Keratinocyte (primary cell): ENCODE measurements at regions not wholly inside any gene's neighbourhood (a gene's known extent, or its start where the extent isn't known, plus 50 kb on each side); places are given as distances from the start of the nearest gene placed in this dataset.

Experiments
- DNase-seq: peaks from one replicate; pipeline ENCODE4 v3.0.0-alpha.2; 2011; ENCODE audit warnings: low read depth, missing footprints, low spot score
- FAIRE-seq: peaks from 2 replicates; lab custom pipeline; 2011; peaks lifted over from hg19 to GRCh38; lab: Jason Lieb, UNC
- H2AFZ ChIP-seq: 2 replicates; pipeline ENCODE4 v1.6.0; 2012; ENCODE audit warnings: low read length, control low read depth, inconsistent platforms; ENCODE audit not compliant: control insufficient read depth
- H3K27ac ChIP-seq: 2 replicates; pipeline ENCODE4 v1.5.1; 2011; ENCODE audit warnings: low read length; ENCODE audit not compliant: control insufficient read depth, insufficient read depth
- H3K27me3 ChIP-seq: 3 replicates; pipeline ENCODE4 v1.6.0; 2011; ENCODE audit warnings: low read length; ENCODE audit not compliant: control insufficient read depth, insufficient read depth; ENCODE audit errors: extremely low read depth
- H3K36me3 ChIP-seq, 2 experiments: 2 replicates in 1 of 2; 3 replicates in 1 of 2; pipeline ENCODE4 v1.5.1; 2011; ENCODE audit warnings: low read length in 2 of 2, mild to moderate bottlenecking in 1 of 2; ENCODE audit not compliant: control insufficient read depth in 2 of 2, insufficient read depth in 2 of 2; ENCODE audit errors: extremely low read depth in 1 of 2
- H3K4me1 ChIP-seq: 3 replicates; pipeline ENCODE4 v1.5.1; 2011; ENCODE audit warnings: low read length; ENCODE audit not compliant: control insufficient read depth, insufficient read depth; ENCODE audit errors: extremely low read depth
- H3K4me2 ChIP-seq: 3 replicates; pipeline ENCODE4 v1.6.0; 2011; ENCODE audit warnings: low read depth, low read length; ENCODE audit not compliant: control insufficient read depth, insufficient read depth; ENCODE audit errors: extremely low read depth
- H3K4me3 ChIP-seq, 3 experiments: fragments of 200-600 bp in 1 of 3; sonication (generic) in 1 of 3; 2 replicates in 2 of 3; 3 replicates in 1 of 3; pipeline ENCODE4 v1.5.1; 2011 to 2016; ENCODE audit warnings: low read length in 3 of 3, mild to moderate bottlenecking in 3 of 3, control low read depth in 2 of 3, inconsistent platforms in 1 of 3, low read depth in 1 of 3, mixed read lengths in 1 of 3, mixed run types in 1 of 3, moderate library complexity in 1 of 3; ENCODE audit not compliant: control insufficient read depth in 2 of 3, insufficient read depth in 2 of 3; ENCODE audit errors: extremely low read depth in 1 of 3
- H3K79me2 ChIP-seq: 2 replicates; pipeline ENCODE4 v1.6.0; 2012; ENCODE audit warnings: low read length; ENCODE audit not compliant: control insufficient read depth, insufficient read depth
- H3K9ac ChIP-seq: 3 replicates; pipeline ENCODE4 v1.6.0; 2011; ENCODE audit warnings: low read length; ENCODE audit not compliant: control insufficient read depth, insufficient read depth; ENCODE audit errors: extremely low read depth
- H3K9me1 ChIP-seq: 3 replicates; pipeline ENCODE4 v1.6.0; 2011; ENCODE audit warnings: low read length; ENCODE audit not compliant: control insufficient read depth, insufficient read depth; ENCODE audit errors: extremely low read depth
- H3K9me3 ChIP-seq: 2 replicates; pipeline ENCODE4 v1.5.1; 2012; ENCODE audit warnings: low read depth, low read length; ENCODE audit not compliant: control insufficient read depth
- H4K20me1 ChIP-seq: 3 replicates; pipeline ENCODE4 v1.6.0; 2011; ENCODE audit warnings: low read length; ENCODE audit not compliant: control insufficient read depth, insufficient read depth; ENCODE audit errors: extremely low read depth
- CTCF ChIP-seq, 3 experiments: IDR thresholded peaks in 1 of 3; conservative IDR thresholded peaks in 1 of 3; optimal IDR thresholded peaks in 1 of 3; 2 replicates in 2 of 3; 3 replicates in 1 of 3; pipeline versions ENCODE3 to v1.5.1; 2011; ENCODE audit warnings: low read length in 3 of 3, mild to moderate bottlenecking in 3 of 3, moderate library complexity in 2 of 3, control low read depth in 1 of 3, inconsistent platforms in 1 of 3; ENCODE audit not compliant: insufficient read depth in 2 of 3; ENCODE audit errors: extremely low read depth in 1 of 3
- EZH2 ChIP-seq: IDR thresholded peaks from one replicate; pipeline ENCODE4 v1.6.1; 2012; ENCODE audit warnings: inconsistent platforms, mild to moderate bottlenecking, low read length, moderate library complexity
- dilution Hi-C: fragments of 300-500 bp; cut with MboI; formaldehyde crosslinking; loops from one replicate; pipeline ENCODE4 v1.7.0; 2020; ENCODE audit warnings: low sequenced_read_pairs; ENCODE audit not compliant: extremely low pct_ligation_motif_present

- dilution Hi-C loops = no loop called here
- no peak overlapping the region for H2AFZ ChIP-seq
- peaks cover 4% of the 10 kb centered on the region for H3K9me3 ChIP-seq
- H3K9me1 ChIP-seq = no peaks in the 10 kb centered on the region
- H3K79me2 ChIP-seq = no peaks in the 10 kb centered on the region
- DNase-seq (no peak), FAIRE-seq (no peak)
- H3K9ac ChIP-seq = no peak overlapping the region
- no peak for TF ChIP-seq CTCF (optimal IDR thresholded peaks at IDR 0.05 in 1 of 3, IDR thresholded peaks at IDR 0.05 in 1 of 3, conservative IDR thresholded peaks at IDR 0.05 in 1 of 3; ENCODE audit: extremely low read depth in 1 of 3, insufficient read depth in 2 of 3, low read length in 3 of 3)
- no peak for TF ChIP-seq EZH2
- H3K27me3 ChIP-seq = peaks cover 68% of the 10 kb centered on the region
- H3K27ac ChIP-seq = no peak overlapping the region
- no peak overlapping the region for H3K4me2 ChIP-seq
- no peaks in the 10 kb centered on the region for H3K36me3 ChIP-seq
- H3K4me3 ChIP-seq = no peak overlapping the region
- no peaks in the 10 kb centered on the region for H4K20me1 ChIP-seq
- H3K4me1 ChIP-seq = peaks cover 13% of the 10 kb centered on the region
Measured at GRCh38 chr2:240208631-240209211, 68.3 kb upstream of the OTOS start.

GRCh38 chr2:240209493-240209892, 69.0 kb upstream of the OTOS start:
- Histone ChIP-seq H2AFZ (no peak overlapping the region), H3K9me1 (no peaks in the 10 kb centered on the region), H3K36me3 (no peaks in the 10 kb centered on the region), H3K79me2 (no peaks in the 10 kb centered on the region), H3K4me2 (no peak overlapping the region), H3K9me3 (peaks cover 4% of the 10 kb centered on the region), H3K27me3 (peaks cover 61% of the 10 kb centered on the region), H3K4me1 (peaks cover 13% of the 10 kb centered on the region), H3K9ac (no peak overlapping the region), H3K4me3 (no peak overlapping the region), H4K20me1 (no peaks in the 10 kb centered on the region), H3K27ac (no peak overlapping the region)
- dilution Hi-C loops = no loop called here
- no peak for TF ChIP-seq EZH2
- TF ChIP-seq CTCF (optimal IDR thresholded peaks at IDR 0.05 in 1 of 3, IDR thresholded peaks at IDR 0.05 in 1 of 3, conservative IDR thresholded peaks at IDR 0.05 in 1 of 3; ENCODE audit: extremely low read depth in 1 of 3, insufficient read depth in 2 of 3, low read length in 3 of 3) = no peak
- FAIRE-seq (no peak), DNase-seq (no peak)
